GM12865 (cell line): ENCODE measurements at regions not wholly inside any gene's neighbourhood (a gene's known extent, or its start where the extent isn't known, plus 50 kb on each side); places are given as distances from the start of the nearest gene placed in this dataset.

Experiments
- DNase-seq: peaks from one replicate; pipeline ENCODE4 v3.0.0; 2010; ENCODE audit warnings: low read depth
- H3K4me3 ChIP-seq: 2 replicates; pipeline ENCODE4 v1.5.1; 2011; ENCODE audit warnings: mild to moderate bottlenecking, low read depth, low read length, control low read depth
- TF ChIP-seq, protein P1 (sequence below): IDR thresholded peaks from 2 replicates; pipeline ENCODE4 v1.5.1; 2011; ENCODE audit warnings: low read length, control low read depth, low read depth, inconsistent platforms; ENCODE audit not compliant: insufficient read depth; ENCODE audit errors: missing control alignments

- H3K4me3 ChIP-seq, result no peak overlapping the region
- DNase-seq, result no peak
- TF ChIP-seq, protein P1, sequence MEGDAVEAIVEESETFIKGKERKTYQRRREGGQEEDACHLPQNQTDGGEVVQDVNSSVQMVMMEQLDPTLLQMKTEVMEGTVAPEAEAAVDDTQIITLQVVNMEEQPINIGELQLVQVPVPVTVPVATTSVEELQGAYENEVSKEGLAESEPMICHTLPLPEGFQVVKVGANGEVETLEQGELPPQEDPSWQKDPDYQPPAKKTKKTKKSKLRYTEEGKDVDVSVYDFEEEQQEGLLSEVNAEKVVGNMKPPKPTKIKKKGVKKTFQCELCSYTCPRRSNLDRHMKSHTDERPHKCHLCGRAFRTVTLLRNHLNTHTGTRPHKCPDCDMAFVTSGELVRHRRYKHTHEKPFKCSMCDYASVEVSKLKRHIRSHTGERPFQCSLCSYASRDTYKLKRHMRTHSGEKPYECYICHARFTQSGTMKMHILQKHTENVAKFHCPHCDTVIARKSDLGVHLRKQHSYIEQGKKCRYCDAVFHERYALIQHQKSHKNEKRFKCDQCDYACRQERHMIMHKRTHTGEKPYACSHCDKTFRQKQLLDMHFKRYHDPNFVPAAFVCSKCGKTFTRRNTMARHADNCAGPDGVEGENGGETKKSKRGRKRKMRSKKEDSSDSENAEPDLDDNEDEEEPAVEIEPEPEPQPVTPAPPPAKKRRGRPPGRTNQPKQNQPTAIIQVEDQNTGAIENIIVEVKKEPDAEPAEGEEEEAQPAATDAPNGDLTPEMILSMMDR, result no peak
Observed at GRCh38 chr4:18538121-18538520, 516.6 kb upstream of the LCORL start.

DNA sequence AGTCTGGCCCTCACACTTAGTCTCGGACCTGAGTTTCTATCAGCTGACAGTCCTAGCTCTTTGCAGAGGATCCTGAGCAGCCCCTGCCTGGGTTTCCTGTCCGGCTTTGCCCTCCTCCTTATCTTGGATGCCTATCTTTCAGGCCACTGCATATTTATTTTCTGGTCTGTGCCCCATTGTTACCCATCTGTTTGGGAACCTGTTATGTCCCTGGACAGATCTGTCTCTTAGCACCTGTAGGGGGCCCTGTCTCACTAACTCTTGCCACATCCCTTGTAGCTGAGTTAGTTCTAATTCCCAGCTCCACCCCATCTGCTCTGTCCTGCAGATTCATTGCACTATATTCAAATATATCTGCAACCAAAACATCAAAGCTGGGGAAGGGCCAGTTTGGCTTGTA lies 514.9 kb upstream of the LCORL start:
- DNase-seq, result no peak
- TF ChIP-seq, protein P1, result no peak
- no peak overlapping the region for H3K4me3 ChIP-seq

- TF ChIP-seq, protein P1, result no peak
- H3K4me3 ChIP-seq, result no peak overlapping the region
- no peak for DNase-seq
Observed at GRCh38 chr4:18535948-18536347, 514.4 kb upstream of the LCORL start.

GRCh38 chr4:18533262-18533775 lies 511.8 kb upstream of the LCORL start:
- no peak overlapping the region for H3K4me3 ChIP-seq
- TF ChIP-seq, protein P1, result no peak
- no peak for DNase-seq

GRCh38 chr4:18531731-18532130 lies 510.2 kb upstream of the LCORL start:
- no peak for DNase-seq
- H3K4me3 ChIP-seq, result no peak overlapping the region
- TF ChIP-seq, protein P1, result no peak

DNA sequence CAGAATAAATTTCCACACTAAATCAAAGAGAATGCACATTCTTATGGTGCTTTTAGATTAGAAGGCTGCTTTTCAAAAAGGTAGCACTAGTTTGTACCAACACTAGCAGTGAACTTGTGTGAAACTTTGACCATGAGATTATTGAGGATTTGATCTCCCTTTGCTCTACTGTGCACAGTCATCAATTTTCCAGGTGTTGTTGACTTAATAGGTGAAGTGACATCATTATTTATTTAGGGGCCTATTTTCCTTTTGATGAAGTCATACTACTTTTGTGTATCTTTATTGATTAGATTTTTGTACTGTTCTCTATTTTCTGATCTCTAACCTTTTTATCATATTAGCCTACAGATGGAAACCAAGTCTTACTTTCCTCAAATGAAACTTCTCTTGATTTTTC lies 507.9 kb upstream of the LCORL start:
- TF ChIP-seq, protein P1, result no peak
- no peak for DNase-seq
- no peak overlapping the region for H3K4me3 ChIP-seq

- no peak overlapping the region for H3K4me3 ChIP-seq
- no peak for DNase-seq
- TF ChIP-seq, protein P1, result no peak
Observed at GRCh38 chr4:18524667-18525066, 503.1 kb upstream of the LCORL start.
